T-cell (primary cell): ENCODE measurements at regions not wholly inside any gene's neighbourhood (a gene's known extent, or its start where the extent isn't known, plus 50 kb on each side); places are given as distances from the start of the nearest gene placed in this dataset.

ENCODE experiments used
- ATAC-seq, 4 experiments: fragments of 200-7000 bp in 3 of 4; fragments of 150-1000 bp in 1 of 4; cut with Tn5 transposase; replicated peaks in 1 of 4; 1 replicate in 3 of 4; 2 replicates in 1 of 4; pipeline ENCODE4 v1.10.0; 2021; ENCODE audit warnings: moderate library complexity in 3 of 4, mild to moderate bottlenecking in 2 of 4, moderate number of reproducible peaks in 1 of 4
- CTCF ChIA-PET, 2 donors: fragments of 300-600 bp; sonication (Branson Sonifier 250); formaldehyde crosslinking; loops; one replicate each; lab custom pipeline; 2022; ENCODE audit warnings: antibody characterized with exemption in 2 of 2; lab: Charles Lee
- POLR2A ChIA-PET, 2 donors: fragments of 300-600 bp; sonication (Branson Sonifier 250); formaldehyde crosslinking; loops; one replicate each; lab custom pipeline; 2022; ENCODE audit warnings: antibody characterized with exemption in 2 of 2; lab: Charles Lee
- DNase-seq, 35 experiments: peaks; one replicate each; pipeline versions ENCODE4 v3.0.0 to v3.0.0-alpha.2; 2013 to 2023
- H3K27ac ChIP-seq: one replicate; pipeline ENCODE4 v1.5.1; 2013; ENCODE audit warnings: low read length
- H3K27me3 ChIP-seq, 2 experiments: replicated peaks in 1 of 2; 1 replicate in 1 of 2; 2 replicates in 1 of 2; pipeline versions ENCODE4 v1.6.1 to v1.7.0; 2013; ENCODE audit warnings: low read length in 1 of 2, mixed read lengths in 1 of 2; ENCODE audit not compliant: control insufficient read depth in 2 of 2, insufficient read depth in 2 of 2; ENCODE audit errors: extremely low read depth in 1 of 2
- H3K36me3 ChIP-seq, 2 donors: 1 replicate in 1 of 2; 2 replicates in 1 of 2; pipeline versions ENCODE4 v1.6.1 to v1.7.0; 2013; ENCODE audit warnings: low read length in 1 of 2; ENCODE audit not compliant: control insufficient read depth in 2 of 2, insufficient read depth in 1 of 2; ENCODE audit errors: extremely low read depth in 1 of 2
- H3K4me1 ChIP-seq, 2 experiments: 1 replicate in 1 of 2; 2 replicates in 1 of 2; pipeline versions ENCODE4 v1.6.1 to v1.7.0; 2013; ENCODE audit warnings: low read length in 2 of 2, mixed read lengths in 1 of 2; ENCODE audit not compliant: insufficient read depth in 2 of 2, control insufficient read depth in 1 of 2; ENCODE audit errors: extremely low read depth in 1 of 2
- H3K4me3 ChIP-seq, 2 donors: 1 replicate in 1 of 2; 2 replicates in 1 of 2; pipeline versions ENCODE4 v1.5.1 to v1.7.0; 2013; ENCODE audit warnings: mild to moderate bottlenecking in 2 of 2, low read length in 1 of 2, moderate library complexity in 1 of 2; ENCODE audit not compliant: control insufficient read depth in 1 of 2; ENCODE audit errors: extremely low read depth in 1 of 2
- H3K9me3 ChIP-seq: 2 replicates; pipeline ENCODE4 v1.7.0; 2013
- H3K27ac Mint-ChIP-seq, 2 donors: one replicate each; pipeline ENCODE4 v1.8.0; 2020 to 2021; ENCODE audit warnings: mild to moderate bottlenecking in 2 of 2, mixed read lengths in 2 of 2
- H3K27me3 Mint-ChIP-seq, 2 donors: one replicate each; pipeline ENCODE4 v1.8.0; 2021 to 2022; ENCODE audit warnings: mixed read lengths in 2 of 2
- H3K36me3 Mint-ChIP-seq: one replicate; pipeline ENCODE4 v1.8.0; 2021; ENCODE audit warnings: mixed read lengths
- H3K4me1 Mint-ChIP-seq, 3 donors: one replicate each; pipeline ENCODE4 v1.8.0; 2020 to 2022; ENCODE audit warnings: mixed read lengths in 3 of 3, mild to moderate bottlenecking in 1 of 3
- H3K4me3 Mint-ChIP-seq, 3 donors: one replicate each; pipeline ENCODE4 v1.8.0; 2020 to 2022; ENCODE audit warnings: mild to moderate bottlenecking in 3 of 3, mixed read lengths in 3 of 3, moderate library complexity in 3 of 3
- H3K9me3 Mint-ChIP-seq, 3 donors: one replicate each; pipeline ENCODE4 v1.8.0; 2020 to 2022; ENCODE audit warnings: mixed read lengths in 3 of 3
- WGBS: methylation state at CpG from one replicate; pipeline ENCODE4 v1.1.5; 2013; ENCODE audit warnings: missing lambda C conversion rate; ENCODE audit not compliant: insufficient coverage; 5-methylcytosine and 5-hydroxymethylcytosine counted together

- Mint-ChIP-seq H3K4me3 (no peak overlapping the region), H3K9me3 (peaks cover 10 to 35% (median 15%) of the 10 kb centered on the region in 3 donors), H3K27ac (no peak overlapping the region), H3K4me1 (no peaks in the 10 kb centered on the region), H3K27me3 (no peaks in the 10 kb centered on the region), H3K36me3 (no peaks in the 10 kb centered on the region)
- WGBS = 58% methylated on average over 43 of the region's 51 CpGs
- Histone ChIP-seq H3K4me3 (no peak overlapping the region), H3K27me3 (no peaks in the 10 kb centered on the region), H3K4me1 (no peaks in the 10 kb centered on the region), H3K9me3 (peaks cover 5% of the 10 kb centered on the region), H3K27ac (no peak overlapping the region), H3K36me3 (no peaks in the 10 kb centered on the region)
- ChIA-PET CTCF (no interaction called here), POLR2A (interaction anchor here in 1 of 2 donors (0.5 kb wide), 1 partner anchor 13 kb away, joined by 3 read pairs; no protein-coding TSS in a partner anchor)
- ATAC-seq (no peak), DNase-seq (peak in 2 of 35 experiments; percentile 1 to 23)
Measured at GRCh38 chr3:535566-536416, 339.2 kb downstream of the CHL1 start.

- Mint-ChIP-seq H3K4me3 (no peak overlapping the region), H3K36me3 (no peaks in the 10 kb centered on the region), H3K27me3 (no peaks in the 10 kb centered on the region), H3K27ac (no peak overlapping the region), H3K9me3 (peaks cover 13 to 33% (median 15%) of the 10 kb centered on the region in 3 donors), H3K4me1 (no peaks in the 10 kb centered on the region)
- H3K27ac ChIP-seq = no peak overlapping the region
- H3K4me1 ChIP-seq = no peaks in the 10 kb centered on the region
- H3K36me3 ChIP-seq = no peaks in the 10 kb centered on the region
- POLR2A ChIA-PET = no interaction called here
- H3K9me3 ChIP-seq = peaks cover 5% of the 10 kb centered on the region
- ATAC-seq (no peak), DNase-seq (no peak)
- no peak overlapping the region for H3K4me3 ChIP-seq
- CTCF ChIA-PET = no interaction called here
- H3K27me3 ChIP-seq = no peaks in the 10 kb centered on the region
- WGBS = 80% methylated on average over 1 of the region's 6 CpGs
Measured at GRCh38 chr3:536417-536813, 339.9 kb downstream of the CHL1 start.

GRCh38 chr3:541062-541801, 344.7 kb downstream of the CHL1 start:
- no peaks in the 10 kb centered on the region for H3K27me3 Mint-ChIP-seq
- no peak overlapping the region for H3K4me3 Mint-ChIP-seq
- H3K36me3 Mint-ChIP-seq = no peaks in the 10 kb centered on the region
- H3K27me3 ChIP-seq = no peaks in the 10 kb centered on the region
- POLR2A ChIA-PET = no interaction called here
- no peak for ATAC-seq
- no peaks in the 10 kb centered on the region for H3K4me1 Mint-ChIP-seq
- CTCF ChIA-PET = no interaction called here
- H3K36me3 ChIP-seq = no peaks in the 10 kb centered on the region
- whole genome bisulfite sequencing = 60% methylated on average over 4 of the region's 12 CpGs
- H3K27ac Mint-ChIP-seq = no peak overlapping the region
- no peak for DNase-seq
- peaks cover 4 to 32% (median 23%) of the 10 kb centered on the region in 3 donors for H3K9me3 Mint-ChIP-seq
- H3K9me3 ChIP-seq = no peaks in the 10 kb centered on the region
- H3K27ac ChIP-seq = no peak overlapping the region
- no peaks in the 10 kb centered on the region for H3K4me1 ChIP-seq
- H3K4me3 ChIP-seq = no peak overlapping the region

- Mint-ChIP-seq H3K36me3 (no peaks in the 10 kb centered on the region), H3K9me3 (peaks cover 0 to 25% (median 19%) of the 10 kb centered on the region in 3 donors), H3K27me3 (no peaks in the 10 kb centered on the region), H3K4me3 (no peak overlapping the region), H3K4me1 (no peaks in the 10 kb centered on the region), H3K27ac (no peak overlapping the region)
- Histone ChIP-seq H3K4me1 (no peaks in the 10 kb centered on the region), H3K27ac (no peak overlapping the region), H3K9me3 (no peaks in the 10 kb centered on the region), H3K4me3 (no peak overlapping the region), H3K36me3 (no peaks in the 10 kb centered on the region), H3K27me3 (no peaks in the 10 kb centered on the region)
- WGBS = 53% methylated on average over 3 of the region's 3 CpGs
- DNase-seq (no peak), ATAC-seq (no peak)
- ChIA-PET POLR2A (no interaction called here), CTCF (no interaction called here)
Measured at GRCh38 chr3:542021-542420, 345.5 kb downstream of the CHL1 start.

- no peaks in the 10 kb centered on the region for H3K27me3 ChIP-seq
- no peaks in the 10 kb centered on the region for H3K27me3 Mint-ChIP-seq
- H3K4me1 ChIP-seq = no peaks in the 10 kb centered on the region
- CTCF ChIA-PET = no interaction called here
- peaks cover 9 to 13% (median 9%) of the 10 kb centered on the region in 3 donors for H3K9me3 Mint-ChIP-seq
- H3K36me3 ChIP-seq = no peaks in the 10 kb centered on the region
- no peaks in the 10 kb centered on the region for H3K36me3 Mint-ChIP-seq
- ATAC-seq (no peak), DNase-seq (no peak)
- H3K4me3 ChIP-seq = no peak overlapping the region
- POLR2A ChIA-PET = no interaction called here
- H3K27ac Mint-ChIP-seq = no peak overlapping the region
- WGBS = no CpG with 5 or more reads among the region's 2 CpGs
- no peaks in the 10 kb centered on the region for H3K9me3 ChIP-seq
- H3K27ac ChIP-seq = no peak overlapping the region
- no peaks in the 10 kb centered on the region for H3K4me1 Mint-ChIP-seq
- no peak overlapping the region for H3K4me3 Mint-ChIP-seq
Measured at GRCh38 chr3:549636-550035, 353.1 kb downstream of the CHL1 start.

DNA sequence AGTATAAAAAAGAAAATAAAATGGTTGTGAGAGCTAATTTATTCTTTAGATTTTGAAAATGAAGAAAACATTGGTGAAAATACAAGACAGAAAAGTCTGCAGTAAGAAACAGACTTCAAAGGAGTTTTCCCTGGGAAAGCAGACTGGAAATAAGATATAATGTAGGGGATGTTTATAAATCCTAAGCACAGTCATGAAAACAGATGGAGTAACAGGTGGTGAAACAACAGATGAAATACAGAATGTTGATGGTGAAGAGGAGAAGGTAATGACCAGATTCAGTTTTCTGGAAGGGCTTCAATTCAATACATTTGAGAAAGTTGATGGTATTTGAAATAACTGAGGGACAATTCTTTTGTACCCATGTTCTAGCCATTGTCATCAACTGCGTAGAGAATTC, 353.9 kb downstream of the CHL1 start:
- Histone ChIP-seq H3K27me3 (no peaks in the 10 kb centered on the region), H3K4me3 (no peak overlapping the region), H3K27ac (no peak overlapping the region), H3K36me3 (no peaks in the 10 kb centered on the region), H3K9me3 (no peaks in the 10 kb centered on the region), H3K4me1 (no peaks in the 10 kb centered on the region)
- Mint-ChIP-seq H3K4me3 (no peak overlapping the region), H3K4me1 (no peaks in the 10 kb centered on the region), H3K9me3 (peaks cover 8 to 13% (median 12%) of the 10 kb centered on the region in 3 donors), H3K36me3 (no peaks in the 10 kb centered on the region), H3K27ac (no peak overlapping the region), H3K27me3 (no peaks in the 10 kb centered on the region)
- DNase-seq (no peak), ATAC-seq (no peak)
- POLR2A ChIA-PET = no interaction called here
- CTCF ChIA-PET = no interaction called here
- WGBS = no CpG with 5 or more reads among the region's 1 CpG
